DOHH2 (cell line): ENCODE measurements at regions not wholly inside any gene's neighbourhood (a gene's known extent, or its start where the extent isn't known, plus 50 kb on each side); places are given as distances from the start of the nearest gene placed in this dataset.

ENCODE experiments used
- EZH2phosphoT487 ChIP-seq: fragments of 200-600 bp; sonication (generic); IDR thresholded peaks from 2 replicates; pipeline ENCODE4 v1.6.1; 2017; ENCODE audit warnings: borderline replicate concordance, mild to moderate bottlenecking, antibody characterized with exemption, low read length, moderate library complexity, mixed read lengths
- TF ChIP-seq, protein P1 (sequence below): fragments of 200-600 bp; sonication (generic); IDR thresholded peaks from one replicate; pipeline ENCODE4 v1.5.1; 2014; ENCODE audit warnings: antibody characterized with exemption, mild to moderate bottlenecking, low read depth, low read length; ENCODE audit not compliant: poor library complexity, severe bottlenecking

DNA sequence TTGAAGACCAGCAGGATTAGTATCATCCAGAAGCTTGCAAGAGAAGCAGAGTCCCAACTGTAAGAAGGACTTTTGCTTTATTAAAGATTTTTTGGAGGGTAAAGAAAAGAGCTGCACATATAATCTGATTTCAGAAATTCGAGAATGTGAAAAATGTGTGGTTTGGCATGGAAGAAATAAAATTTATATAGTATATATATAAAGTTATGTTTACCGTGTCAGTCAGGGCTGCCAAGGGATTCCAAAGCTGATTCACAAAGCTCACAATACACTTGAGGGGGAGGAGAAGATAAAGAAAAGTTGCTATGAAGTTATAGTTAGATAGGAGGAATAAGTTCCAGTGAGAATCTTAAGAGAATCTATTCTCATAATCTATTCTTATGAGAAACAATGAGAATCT is 231.8 kb upstream of the CACNA2D1 start:
- TF ChIP-seq, protein P1, sequence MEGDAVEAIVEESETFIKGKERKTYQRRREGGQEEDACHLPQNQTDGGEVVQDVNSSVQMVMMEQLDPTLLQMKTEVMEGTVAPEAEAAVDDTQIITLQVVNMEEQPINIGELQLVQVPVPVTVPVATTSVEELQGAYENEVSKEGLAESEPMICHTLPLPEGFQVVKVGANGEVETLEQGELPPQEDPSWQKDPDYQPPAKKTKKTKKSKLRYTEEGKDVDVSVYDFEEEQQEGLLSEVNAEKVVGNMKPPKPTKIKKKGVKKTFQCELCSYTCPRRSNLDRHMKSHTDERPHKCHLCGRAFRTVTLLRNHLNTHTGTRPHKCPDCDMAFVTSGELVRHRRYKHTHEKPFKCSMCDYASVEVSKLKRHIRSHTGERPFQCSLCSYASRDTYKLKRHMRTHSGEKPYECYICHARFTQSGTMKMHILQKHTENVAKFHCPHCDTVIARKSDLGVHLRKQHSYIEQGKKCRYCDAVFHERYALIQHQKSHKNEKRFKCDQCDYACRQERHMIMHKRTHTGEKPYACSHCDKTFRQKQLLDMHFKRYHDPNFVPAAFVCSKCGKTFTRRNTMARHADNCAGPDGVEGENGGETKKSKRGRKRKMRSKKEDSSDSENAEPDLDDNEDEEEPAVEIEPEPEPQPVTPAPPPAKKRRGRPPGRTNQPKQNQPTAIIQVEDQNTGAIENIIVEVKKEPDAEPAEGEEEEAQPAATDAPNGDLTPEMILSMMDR = no peak
- TF ChIP-seq EZH2phosphoT487 = no peak
